GM19438 (cell line): ENCODE measurements at regions not wholly inside any gene's neighbourhood (a gene's known extent, or its start where the extent isn't known, plus 50 kb on each side); places are given as distances from the start of the nearest gene placed in this dataset.

Experiments
- ATAC-seq: cut with Tn5 transposase; IDR thresholded peaks from one replicate; pipeline ENCODE4 v1.9.1; 2021; ENCODE audit warnings: low read depth; ENCODE audit not compliant: unreplicated experiment

GRCh38 chr2:58876126-58876525, 635.0 kb upstream of the FANCL start:
- no peak for ATAC-seq

DNA sequence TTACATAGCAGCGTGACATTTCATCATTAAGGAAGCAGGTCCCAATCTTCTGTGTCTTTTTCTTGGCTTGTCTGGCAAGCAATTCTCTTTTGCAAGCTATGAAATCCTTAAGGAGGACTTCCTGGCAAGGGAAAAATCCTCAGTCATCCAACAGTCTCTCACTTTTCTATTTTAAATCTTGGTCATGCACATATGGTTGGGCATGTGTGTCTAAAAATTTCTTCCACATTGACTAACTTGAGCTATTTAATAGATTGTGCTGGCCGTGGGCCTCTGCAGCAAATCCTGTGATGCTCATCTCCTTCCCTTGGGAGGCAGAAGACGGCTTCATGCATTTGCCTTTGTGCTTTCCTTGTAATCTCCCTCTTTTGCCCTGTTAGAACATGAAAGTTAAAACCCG, 634.3 kb upstream of the FANCL start:
- no peak for ATAC-seq

DNA sequence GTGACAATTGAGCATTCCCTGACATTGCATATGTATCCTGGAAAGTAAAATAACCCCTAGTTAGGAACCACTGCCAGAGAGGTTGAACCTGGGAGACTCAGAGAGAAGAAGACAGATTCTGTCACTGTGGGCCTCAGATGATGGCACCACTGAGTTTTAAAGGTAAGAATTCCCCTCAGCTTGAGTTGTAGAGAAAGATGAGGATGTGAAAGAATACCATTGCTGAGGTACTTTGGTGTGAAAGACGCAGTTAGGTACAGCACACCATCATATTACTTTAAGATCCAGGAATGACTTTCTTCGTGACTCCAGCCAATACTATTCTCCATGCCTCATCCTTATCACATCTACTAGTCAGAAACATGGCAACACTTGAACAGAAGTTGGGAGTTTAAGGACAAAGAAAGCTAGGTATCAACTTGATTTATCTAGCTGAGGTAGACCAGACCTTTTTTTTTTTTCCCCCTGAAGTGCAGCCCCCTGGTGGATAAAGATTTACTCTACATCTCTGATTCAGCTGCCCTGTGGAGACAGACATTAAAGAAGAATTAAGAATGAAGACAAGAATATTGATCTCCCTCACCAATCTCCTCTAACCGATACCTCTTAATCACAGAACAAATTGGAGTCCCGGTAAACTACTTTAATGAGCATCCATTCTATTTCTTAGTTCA, 630.5 kb upstream of the FANCL start:
- ATAC-seq, result no peak

- ATAC-seq, result no peak
Measured at GRCh38 chr2:58870704-58871103, 629.6 kb upstream of the FANCL start.

DNA sequence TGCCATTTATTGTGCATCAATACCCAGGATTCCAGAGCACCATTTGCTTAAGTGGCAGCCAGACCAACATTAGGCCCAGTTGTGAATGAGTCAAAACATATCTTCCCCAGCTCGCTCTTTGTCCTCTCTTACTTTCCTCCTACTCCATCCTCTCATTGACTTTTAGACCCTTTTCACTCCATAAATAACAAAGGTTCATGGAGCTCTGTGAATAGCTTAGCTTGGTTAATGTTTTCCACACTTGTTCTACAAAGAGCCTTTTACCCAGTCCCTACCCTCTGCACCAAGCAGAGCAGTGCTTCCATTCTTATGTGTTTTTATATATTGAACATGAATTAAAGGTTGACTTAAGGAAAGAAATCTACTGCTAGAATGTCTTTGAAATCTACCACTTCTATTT, 625.8 kb upstream of the FANCL start:
- no peak for ATAC-seq

GRCh38 chr2:58866527-58866926, 625.4 kb upstream of the FANCL start:
- ATAC-seq, result no peak

DNA sequence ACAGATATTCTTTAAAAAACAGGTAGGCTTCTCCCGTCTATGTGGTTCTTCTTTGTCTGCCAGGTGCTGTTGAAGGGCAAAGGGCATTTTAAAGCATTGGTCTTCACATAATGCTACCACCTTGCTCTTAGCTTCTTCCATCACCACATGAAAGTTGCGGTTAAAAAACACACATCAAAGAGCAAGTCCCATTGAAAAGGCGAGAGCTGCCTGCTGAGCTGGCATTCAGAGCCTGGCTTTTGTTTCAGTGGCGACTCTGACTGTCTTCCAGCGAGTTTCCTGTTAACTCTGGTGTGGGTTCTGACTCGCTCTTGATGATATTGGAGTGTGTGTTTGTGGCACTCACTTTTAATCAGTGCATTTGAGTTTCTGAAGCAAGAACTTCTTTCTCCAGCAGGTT, 624.9 kb upstream of the FANCL start:
- no peak for ATAC-seq

DNA sequence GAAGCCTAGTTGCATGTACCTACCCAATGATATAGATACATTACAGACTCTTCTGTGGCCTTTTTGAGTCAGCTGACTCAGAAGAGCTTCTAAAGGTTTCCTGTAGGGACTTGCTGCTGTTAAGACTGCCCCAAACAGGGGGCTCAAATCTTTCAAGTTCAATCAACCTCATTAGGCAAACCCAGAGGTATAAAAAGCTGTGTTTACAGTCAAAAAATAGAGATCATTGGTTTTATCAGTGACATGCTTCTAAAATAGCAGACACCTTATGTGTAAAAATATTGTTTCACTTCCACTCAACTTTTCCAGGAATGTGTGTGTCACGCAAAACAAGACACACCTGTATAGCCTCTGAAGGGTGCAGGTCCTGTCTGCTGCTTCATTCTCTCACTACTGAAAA, 624.3 kb upstream of the FANCL start:
- ATAC-seq, result no peak

GRCh38 chr2:58862244-58862643, 621.1 kb upstream of the FANCL start:
- peak; percentile 50 for ATAC-seq

GRCh38 chr2:58860586-58860985, 619.5 kb upstream of the FANCL start:
- ATAC-seq, result no peak

- no peak for ATAC-seq
Measured at GRCh38 chr2:58856100-58856499, 615.0 kb upstream of the FANCL start.

DNA sequence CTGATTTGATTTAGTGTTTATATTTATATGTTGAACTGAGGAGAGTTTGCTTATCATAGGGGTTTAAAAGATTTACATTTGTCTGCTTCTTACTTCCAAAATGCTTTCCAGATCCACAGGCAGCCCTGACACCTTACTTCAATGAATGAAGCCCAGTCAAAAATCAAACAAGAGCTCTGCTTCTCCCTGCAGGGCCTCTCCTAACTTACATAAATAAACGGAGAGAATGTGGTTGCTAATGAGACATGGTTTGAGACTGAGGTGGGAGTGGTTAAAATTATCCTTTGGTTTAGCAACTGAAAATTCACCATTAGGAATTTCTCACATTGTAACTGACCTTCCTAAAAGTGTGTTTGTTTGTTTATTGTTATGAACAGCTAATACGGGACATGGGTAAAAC, 612.3 kb upstream of the FANCL start:
- ATAC-seq, result no peak

GRCh38 chr2:58852905-58853304, 611.8 kb upstream of the FANCL start:
- ATAC-seq, result no peak

DNA sequence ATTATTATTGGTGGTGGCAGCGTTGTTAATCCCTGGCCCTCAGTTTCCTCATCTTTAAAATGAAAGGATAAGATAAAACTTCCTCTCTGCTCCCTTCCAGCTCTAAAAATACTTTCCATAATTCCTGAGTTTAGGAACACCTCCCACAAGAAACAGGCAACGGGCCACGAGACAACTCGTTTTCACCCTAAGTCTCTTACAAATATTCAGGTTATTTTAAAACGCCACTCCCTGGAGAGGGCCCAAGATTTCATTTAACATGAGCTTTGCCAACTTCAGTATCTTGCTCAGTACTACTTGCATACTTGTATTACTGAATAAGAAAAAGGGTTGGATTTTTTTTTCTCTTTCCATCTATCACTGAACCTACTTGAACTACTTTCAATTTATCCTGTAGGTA, 611.1 kb upstream of the FANCL start:
- no peak for ATAC-seq

- no peak for ATAC-seq
Measured at GRCh38 chr2:58851598-58851997, 610.5 kb upstream of the FANCL start.

DNA sequence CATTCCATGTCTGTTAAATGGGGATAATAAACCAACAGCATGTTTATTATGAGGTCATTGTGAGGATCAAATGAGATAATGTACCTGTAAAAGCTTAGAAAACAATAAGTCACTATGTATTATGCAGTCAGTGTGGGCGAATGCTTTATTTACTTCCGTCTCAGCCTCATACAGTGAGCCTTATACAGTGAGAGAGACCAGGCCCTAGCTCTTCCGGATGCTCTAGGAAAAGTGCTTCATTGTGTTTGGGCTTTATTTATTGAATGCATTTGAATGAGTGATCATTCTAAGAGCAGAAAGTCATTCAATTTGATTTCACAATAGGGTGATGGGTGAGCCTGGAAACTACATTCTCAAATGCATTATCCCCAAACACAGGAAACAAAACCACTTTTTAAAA, 603.9 kb upstream of the FANCL start:
- no peak for ATAC-seq

- ATAC-seq, result no peak
Measured at GRCh38 chr2:58842501-58843155, 601.5 kb upstream of the FANCL start.

DNA sequence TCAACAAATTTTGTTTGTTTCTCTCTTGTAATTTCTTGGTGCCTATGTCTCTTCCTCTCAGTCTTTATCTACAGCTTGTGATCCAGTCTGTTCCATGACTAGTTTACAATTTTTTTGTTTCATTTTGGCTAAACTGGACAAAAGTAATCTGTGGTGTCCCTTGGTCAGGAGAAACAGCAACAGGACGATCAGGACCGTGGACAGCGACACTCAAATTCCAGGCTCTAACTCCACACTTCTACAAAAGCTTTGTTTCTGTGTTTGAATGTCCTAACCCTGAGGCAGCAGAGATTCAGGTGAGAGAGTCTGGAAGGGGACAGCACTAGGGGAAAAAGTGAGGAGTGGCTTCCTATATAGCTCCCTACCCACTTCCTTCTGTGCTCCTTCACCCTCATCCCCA, 593.3 kb upstream of the FANCL start:
- ATAC-seq, result no peak

GRCh38 chr2:58826795-58827194, 585.7 kb upstream of the FANCL start:
- ATAC-seq, result no peak

DNA sequence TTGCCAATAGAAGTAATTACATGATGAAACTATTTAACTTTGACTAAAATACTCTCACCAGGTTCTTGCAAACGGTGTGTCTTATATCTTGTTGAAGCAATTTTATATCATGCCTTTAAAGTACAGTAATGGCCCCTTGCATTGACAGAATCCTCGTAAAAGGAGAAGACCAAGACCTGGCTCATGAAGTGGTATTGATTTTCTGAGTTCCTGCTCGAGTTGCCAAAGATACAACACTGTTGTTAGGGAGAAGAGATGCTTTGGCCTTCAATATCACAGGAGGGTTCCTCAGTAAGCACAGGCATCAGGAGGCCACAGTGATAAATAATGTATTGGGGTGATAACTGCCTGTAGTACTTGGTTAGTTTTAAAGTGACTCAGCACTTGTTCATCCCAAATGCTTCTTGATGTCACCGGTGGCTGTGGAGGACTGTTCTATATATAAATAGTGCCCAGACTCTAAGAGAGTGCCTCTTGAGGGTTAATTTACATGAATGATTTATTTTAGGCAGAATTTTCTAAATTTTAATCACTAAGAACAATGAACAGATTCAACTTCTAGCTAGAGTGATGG, 571.7 kb upstream of the FANCL start:
- no peak for ATAC-seq

GRCh38 chr2:58805126-58805525, 564.0 kb upstream of the FANCL start:
- no peak for ATAC-seq

DNA sequence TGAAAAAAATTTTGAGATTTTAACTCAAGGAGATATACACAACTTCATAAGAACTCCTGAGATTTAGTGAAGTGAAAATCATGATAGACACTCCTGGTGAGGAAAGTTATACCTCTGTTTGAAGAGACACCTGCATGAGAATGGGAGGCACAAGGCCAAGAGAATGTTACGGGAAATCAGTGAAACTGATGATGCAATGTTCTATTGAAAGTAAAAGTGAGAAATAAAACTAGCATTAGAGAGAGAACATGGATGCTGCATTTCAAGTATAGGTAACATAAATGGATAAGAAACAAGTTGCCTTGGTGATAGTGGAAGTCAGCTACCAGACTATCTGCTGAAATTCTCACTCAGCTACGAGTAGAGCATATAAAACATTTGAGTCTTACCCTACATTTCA, 562.1 kb upstream of the FANCL start:
- ATAC-seq, result peak; percentile 74
